Mammary epithelial cell (primary cell): ENCODE measurements at regions not wholly inside any gene's neighbourhood (a gene's known extent, or its start where the extent isn't known, plus 50 kb on each side); places are given as distances from the start of the nearest gene placed in this dataset.
"Not testable (repeated sequence)": the region's sequence is repeated elsewhere in the genome, so short reads cannot be mapped to it uniquely, and the experiment has no call there.

ENCODE experiments used
- CTCF ChIP-seq, 2 donors: IDR thresholded peaks in 1 of 2; conservative IDR thresholded peaks in 1 of 2; 2 replicates each; pipeline ENCODE4 v1.5.1; 2011 to 2012; ENCODE audit warnings: inconsistent platforms in 2 of 2, low read length in 2 of 2, mild to moderate bottlenecking in 2 of 2, control low read depth in 1 of 2, low read depth in 1 of 2; ENCODE audit not compliant: insufficient read depth in 1 of 2; ENCODE audit errors: extremely low read depth in 1 of 2
- EZH2 ChIP-seq: IDR thresholded peaks from 2 replicates; pipeline ENCODE4 v1.6.1; 2012; ENCODE audit warnings: low read length, inconsistent platforms, borderline replicate concordance

- not testable (repeated sequence) for TF ChIP-seq EZH2; CTCF (conservative IDR thresholded peaks at IDR 0.05 in 1 of 2, IDR thresholded peaks at IDR 0.05 in 1 of 2; ENCODE audit: extremely low read depth in 1 of 2, insufficient read depth in 1 of 2, low read depth in 1 of 2, low read length in 2 of 2)
These were observed 1149.7 kb downstream of the DNAJB9 start for GRCh38 chr7:109719359-109719758.
